GM11168 (cell line): ENCODE measurements at regions not wholly inside any gene's neighbourhood (a gene's known extent, or its start where the extent isn't known, plus 50 kb on each side); places are given as distances from the start of the nearest gene placed in this dataset.

Source experiments
- in situ Hi-C: fragments of 300-500 bp; cut with MboI; formaldehyde crosslinking; loops from one replicate; pipeline ENCODE4 v1.12.0; 2022; ENCODE audit warnings: low sequenced_read_pairs; ENCODE audit not compliant: unreplicated experiment

- in situ Hi-C loops, result no loop called here
Observed at GRCh38 chr2:180751306-180751920, 229.0 kb upstream of the UBE2E3 start.

- in situ Hi-C loops, result no loop called here
Observed at GRCh38 chr2:180747728-180748127, 232.7 kb upstream of the UBE2E3 start.

GRCh38 chr2:180743401-180743800, 237.0 kb upstream of the UBE2E3 start:
- in situ Hi-C loops, result no loop called here

GRCh38 chr2:180742801-180743200, 237.6 kb upstream of the UBE2E3 start:
- in situ Hi-C loops, result no loop called here

GRCh38 chr2:180739070-180739469, 241.3 kb upstream of the UBE2E3 start:
- in situ Hi-C loops, result no loop called here

- in situ Hi-C loops, result no loop called here
Observed at GRCh38 chr2:180735799-180736198, 244.6 kb upstream of the UBE2E3 start.

- in situ Hi-C loops, result no loop called here
Observed at GRCh38 chr2:180734382-180734781, 246.0 kb upstream of the UBE2E3 start.

GRCh38 chr2:180733330-180733729, 247.1 kb upstream of the UBE2E3 start:
- in situ Hi-C loops, result no loop called here

- in situ Hi-C loops, result no loop called here
Observed at GRCh38 chr2:180732337-180732736, 248.1 kb upstream of the UBE2E3 start.

- in situ Hi-C loops, result no loop called here
Observed at GRCh38 chr2:180730976-180731375, 249.4 kb upstream of the UBE2E3 start.

- in situ Hi-C loops, result no loop called here
Observed at GRCh38 chr2:180728928-180729559, 251.4 kb upstream of the UBE2E3 start.

- in situ Hi-C loops, result no loop called here
Observed at GRCh38 chr2:180723712-180724111, 256.7 kb upstream of the UBE2E3 start.

GRCh38 chr2:180722551-180723239, 257.7 kb upstream of the UBE2E3 start:
- in situ Hi-C loops, result no loop called here

GRCh38 chr2:180720829-180721228, 259.6 kb upstream of the UBE2E3 start:
- in situ Hi-C loops, result no loop called here

GRCh38 chr2:180717588-180717987, 262.8 kb upstream of the UBE2E3 start:
- in situ Hi-C loops, result no loop called here

GRCh38 chr2:180716186-180717180, 263.9 kb upstream of the UBE2E3 start:
- in situ Hi-C loops, result no loop called here

GRCh38 chr2:180715044-180715443, 265.4 kb upstream of the UBE2E3 start:
- in situ Hi-C loops, result no loop called here

- in situ Hi-C loops, result no loop called here
Observed at GRCh38 chr2:180709392-180710145, 270.8 kb upstream of the UBE2E3 start.

- in situ Hi-C loops, result no loop called here
Observed at GRCh38 chr2:180707884-180708205, 272.6 kb upstream of the UBE2E3 start.
